Neural cell (in vitro differentiated cells): ENCODE measurements at regions not wholly inside any gene's neighbourhood (a gene's known extent, or its start where the extent isn't known, plus 50 kb on each side); places are given as distances from the start of the nearest gene placed in this dataset.

Source experiments
- EP300 ChIP-seq: fragments of 450-650 bp; conservative IDR thresholded peaks from 2 replicates; pipeline ENCODE4 v1.6.1; 2014; ENCODE audit warnings: antibody characterized with exemption, mild to moderate bottlenecking, moderate library complexity; ENCODE audit not compliant: poor library complexity, severe bottlenecking
- POLR2AphosphoS5 ChIP-seq: IDR thresholded peaks from 2 replicates; pipeline ENCODE4 v1.6.1; 2012
- RAD21 ChIP-seq: fragments of 450-650 bp; conservative IDR thresholded peaks from 2 replicates; pipeline ENCODE4 v1.6.1; 2014; ENCODE audit warnings: antibody characterized with exemption, mild to moderate bottlenecking, moderate library complexity
- TAF1 ChIP-seq: IDR thresholded peaks from 2 replicates; pipeline ENCODE4 v1.6.1; 2012; ENCODE audit warnings: low read depth
- TF ChIP-seq, protein P1 (sequence below): fragments of 450-650 bp; IDR thresholded peaks from 2 replicates; pipeline ENCODE4 v1.5.1; 2014; ENCODE audit warnings: antibody characterized with exemption, mild to moderate bottlenecking, moderate library complexity; ENCODE audit not compliant: poor library complexity, severe bottlenecking

DNA sequence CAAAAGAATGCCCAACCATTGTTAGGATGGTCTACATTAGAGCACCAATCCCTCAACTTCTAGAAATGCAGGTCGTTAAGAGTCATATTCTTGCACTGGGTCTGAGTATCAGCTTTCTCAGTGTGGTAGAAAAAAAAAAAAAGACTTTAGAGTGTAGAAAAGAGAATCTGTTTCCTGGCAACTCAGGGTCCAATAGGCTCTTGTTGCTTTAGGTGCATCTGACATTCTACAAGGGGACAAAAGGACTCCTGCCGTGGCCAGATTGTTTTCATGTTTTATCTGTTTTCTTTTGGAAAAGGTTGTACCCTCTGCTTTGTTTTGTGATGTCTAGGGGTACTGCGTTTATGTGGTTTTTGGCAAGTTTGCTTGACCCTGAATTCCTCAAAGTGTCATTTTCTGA lies 105.4 kb upstream of the KCNK2 start:
- TF ChIP-seq, protein P1, sequence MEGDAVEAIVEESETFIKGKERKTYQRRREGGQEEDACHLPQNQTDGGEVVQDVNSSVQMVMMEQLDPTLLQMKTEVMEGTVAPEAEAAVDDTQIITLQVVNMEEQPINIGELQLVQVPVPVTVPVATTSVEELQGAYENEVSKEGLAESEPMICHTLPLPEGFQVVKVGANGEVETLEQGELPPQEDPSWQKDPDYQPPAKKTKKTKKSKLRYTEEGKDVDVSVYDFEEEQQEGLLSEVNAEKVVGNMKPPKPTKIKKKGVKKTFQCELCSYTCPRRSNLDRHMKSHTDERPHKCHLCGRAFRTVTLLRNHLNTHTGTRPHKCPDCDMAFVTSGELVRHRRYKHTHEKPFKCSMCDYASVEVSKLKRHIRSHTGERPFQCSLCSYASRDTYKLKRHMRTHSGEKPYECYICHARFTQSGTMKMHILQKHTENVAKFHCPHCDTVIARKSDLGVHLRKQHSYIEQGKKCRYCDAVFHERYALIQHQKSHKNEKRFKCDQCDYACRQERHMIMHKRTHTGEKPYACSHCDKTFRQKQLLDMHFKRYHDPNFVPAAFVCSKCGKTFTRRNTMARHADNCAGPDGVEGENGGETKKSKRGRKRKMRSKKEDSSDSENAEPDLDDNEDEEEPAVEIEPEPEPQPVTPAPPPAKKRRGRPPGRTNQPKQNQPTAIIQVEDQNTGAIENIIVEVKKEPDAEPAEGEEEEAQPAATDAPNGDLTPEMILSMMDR, result no peak
- TF ChIP-seq RAD21, result no peak
- no peak for TF ChIP-seq TAF1
- TF ChIP-seq EP300, result no peak
- no peak for TF ChIP-seq POLR2AphosphoS5
